ENCODE measurements at regions not wholly inside any gene's neighbourhood (a gene's known extent, or its start where the extent isn't known, plus 50 kb on each side); places are given as distances from the start of the nearest gene placed in this dataset.

DNA sequence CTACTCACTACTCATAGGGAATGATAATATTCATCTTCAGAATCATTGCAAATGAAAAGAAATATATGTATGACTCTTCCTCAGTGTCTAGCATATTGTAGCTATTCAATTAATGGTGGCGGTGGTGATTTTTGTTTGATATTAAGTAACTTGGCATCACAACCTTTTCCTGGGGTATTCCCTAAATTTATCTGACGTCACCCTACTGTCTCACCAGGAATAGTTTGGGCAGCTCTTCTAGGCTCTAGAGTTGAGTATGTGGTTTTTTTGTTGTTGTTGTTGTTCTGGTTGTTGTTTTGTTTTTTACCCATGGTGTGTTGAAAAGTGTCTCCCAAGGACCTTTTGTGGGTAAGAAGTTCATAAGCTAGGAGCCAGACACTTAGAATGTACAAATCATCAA is 1320.3 kb upstream of the LRRTM1 start:
- BruUV-seq (replicated peaks), result no TSS peak
- no peaks in the 10 kb centered on the region for H3K27me3 ChIP-seq (ENCODE audit: control insufficient read depth, insufficient read depth, low read length)
- H3K4me1 ChIP-seq (ENCODE audit: control insufficient read depth, insufficient read depth, low read length), result no peaks in the 10 kb centered on the region
- intact Hi-C loops (cut with micrococcal nuclease; ENCODE audit: unreplicated experiment) (no loop called here), in situ Hi-C loops (cut with HindIII; ENCODE audit: low pct_unique_long_range_greater_than_20kb, low sequenced_read_pairs) (no loop called here)
- ChIA-PET POLR2A (no interaction called here), CTCF (no interaction called here)
- H3K27ac ChIP-seq (ENCODE audit: low read length), result no peak overlapping the region
- ATAC-seq (no peak), DNase-seq (ENCODE audit: low read depth, low spot score) (no peak)
- no peaks in the 10 kb centered on the region for H3K36me3 ChIP-seq (ENCODE audit: control insufficient read depth, insufficient read depth, low read length)
- no peak overlapping the region for H3K4me3 ChIP-seq (ENCODE audit: low read depth in 2 of 2, low read length in 2 of 2)
- TF ChIP-seq SIN3A (IDR thresholded peaks at IDR 0.05; ENCODE audit: borderline replicate concordance, insufficient read depth, low read depth, low read length), result no peak
- TF ChIP-seq TCF7L2 (IDR thresholded peaks at IDR 0.05; ENCODE audit: low read depth, low read length), result no peak
- TF ChIP-seq, protein P1, sequence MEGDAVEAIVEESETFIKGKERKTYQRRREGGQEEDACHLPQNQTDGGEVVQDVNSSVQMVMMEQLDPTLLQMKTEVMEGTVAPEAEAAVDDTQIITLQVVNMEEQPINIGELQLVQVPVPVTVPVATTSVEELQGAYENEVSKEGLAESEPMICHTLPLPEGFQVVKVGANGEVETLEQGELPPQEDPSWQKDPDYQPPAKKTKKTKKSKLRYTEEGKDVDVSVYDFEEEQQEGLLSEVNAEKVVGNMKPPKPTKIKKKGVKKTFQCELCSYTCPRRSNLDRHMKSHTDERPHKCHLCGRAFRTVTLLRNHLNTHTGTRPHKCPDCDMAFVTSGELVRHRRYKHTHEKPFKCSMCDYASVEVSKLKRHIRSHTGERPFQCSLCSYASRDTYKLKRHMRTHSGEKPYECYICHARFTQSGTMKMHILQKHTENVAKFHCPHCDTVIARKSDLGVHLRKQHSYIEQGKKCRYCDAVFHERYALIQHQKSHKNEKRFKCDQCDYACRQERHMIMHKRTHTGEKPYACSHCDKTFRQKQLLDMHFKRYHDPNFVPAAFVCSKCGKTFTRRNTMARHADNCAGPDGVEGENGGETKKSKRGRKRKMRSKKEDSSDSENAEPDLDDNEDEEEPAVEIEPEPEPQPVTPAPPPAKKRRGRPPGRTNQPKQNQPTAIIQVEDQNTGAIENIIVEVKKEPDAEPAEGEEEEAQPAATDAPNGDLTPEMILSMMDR (IDR thresholded peaks at IDR 0.05), result no peak
- TF ChIP-seq, protein P2, sequence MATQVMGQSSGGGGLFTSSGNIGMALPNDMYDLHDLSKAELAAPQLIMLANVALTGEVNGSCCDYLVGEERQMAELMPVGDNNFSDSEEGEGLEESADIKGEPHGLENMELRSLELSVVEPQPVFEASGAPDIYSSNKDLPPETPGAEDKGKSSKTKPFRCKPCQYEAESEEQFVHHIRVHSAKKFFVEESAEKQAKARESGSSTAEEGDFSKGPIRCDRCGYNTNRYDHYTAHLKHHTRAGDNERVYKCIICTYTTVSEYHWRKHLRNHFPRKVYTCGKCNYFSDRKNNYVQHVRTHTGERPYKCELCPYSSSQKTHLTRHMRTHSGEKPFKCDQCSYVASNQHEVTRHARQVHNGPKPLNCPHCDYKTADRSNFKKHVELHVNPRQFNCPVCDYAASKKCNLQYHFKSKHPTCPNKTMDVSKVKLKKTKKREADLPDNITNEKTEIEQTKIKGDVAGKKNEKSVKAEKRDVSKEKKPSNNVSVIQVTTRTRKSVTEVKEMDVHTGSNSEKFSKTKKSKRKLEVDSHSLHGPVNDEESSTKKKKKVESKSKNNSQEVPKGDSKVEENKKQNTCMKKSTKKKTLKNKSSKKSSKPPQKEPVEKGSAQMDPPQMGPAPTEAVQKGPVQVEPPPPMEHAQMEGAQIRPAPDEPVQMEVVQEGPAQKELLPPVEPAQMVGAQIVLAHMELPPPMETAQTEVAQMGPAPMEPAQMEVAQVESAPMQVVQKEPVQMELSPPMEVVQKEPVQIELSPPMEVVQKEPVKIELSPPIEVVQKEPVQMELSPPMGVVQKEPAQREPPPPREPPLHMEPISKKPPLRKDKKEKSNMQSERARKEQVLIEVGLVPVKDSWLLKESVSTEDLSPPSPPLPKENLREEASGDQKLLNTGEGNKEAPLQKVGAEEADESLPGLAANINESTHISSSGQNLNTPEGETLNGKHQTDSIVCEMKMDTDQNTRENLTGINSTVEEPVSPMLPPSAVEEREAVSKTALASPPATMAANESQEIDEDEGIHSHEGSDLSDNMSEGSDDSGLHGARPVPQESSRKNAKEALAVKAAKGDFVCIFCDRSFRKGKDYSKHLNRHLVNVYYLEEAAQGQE (IDR thresholded peaks at IDR 0.05; ENCODE audit: insufficient read depth in 1 of 2, low read depth in 2 of 2, low read length in 1 of 2), result no peak
- TF ChIP-seq POLR2AphosphoS5 (IDR thresholded peaks at IDR 0.05; ENCODE audit: low read depth, low read length), result no peak
- 0 out of 2 replicates have a peak, but pooled peaks cover 3% of the 10 kb centered on the region for H3K9me3 ChIP-seq (ENCODE audit: control insufficient read depth, insufficient read depth, low read depth, low read length)

DNA sequence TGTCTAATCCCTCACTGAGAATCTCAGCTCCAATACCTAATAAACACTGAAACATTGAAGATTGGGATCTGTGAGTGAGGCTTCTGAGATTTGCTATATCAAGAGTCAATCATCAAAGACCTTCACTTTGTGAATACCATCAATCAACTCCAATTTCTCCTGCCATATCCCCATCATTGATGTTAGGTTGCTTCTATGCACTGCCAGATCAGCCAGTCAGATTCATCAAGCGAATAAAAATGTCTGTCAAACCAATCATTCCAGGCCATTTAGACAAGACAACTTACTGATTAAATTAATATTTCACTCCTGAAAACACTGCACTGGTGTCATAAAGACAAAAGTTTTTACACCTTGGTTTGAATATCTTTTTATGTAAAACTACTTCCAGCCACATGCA is 1295.5 kb upstream of the LRRTM1 start:
- Histone ChIP-seq H3K4me1 (ENCODE audit: control insufficient read depth, insufficient read depth, low read length) (no peaks in the 10 kb centered on the region), H3K4me3 (ENCODE audit: low read depth in 2 of 2, low read length in 2 of 2) (no peak overlapping the region), H3K27me3 (ENCODE audit: control insufficient read depth, insufficient read depth, low read length) (no peaks in the 10 kb centered on the region), H3K36me3 (ENCODE audit: control insufficient read depth, insufficient read depth, low read length) (no peaks in the 10 kb centered on the region), H3K9me3 (ENCODE audit: control insufficient read depth, insufficient read depth, low read depth, low read length) (no peaks in the 10 kb centered on the region), H3K27ac (ENCODE audit: low read length) (no peak overlapping the region)
- intact Hi-C loops (cut with micrococcal nuclease; ENCODE audit: unreplicated experiment), result no loop called here
- CTCF ChIA-PET, result no interaction called here
- in situ Hi-C loops (cut with HindIII; ENCODE audit: low pct_unique_long_range_greater_than_20kb, low sequenced_read_pairs), result no loop called here
- TF ChIP-seq, protein P2 (IDR thresholded peaks at IDR 0.05; ENCODE audit: insufficient read depth in 1 of 2, low read depth in 2 of 2, low read length in 1 of 2), result no peak
- TF ChIP-seq SIN3A (IDR thresholded peaks at IDR 0.05; ENCODE audit: borderline replicate concordance, insufficient read depth, low read depth, low read length), result no peak
- TF ChIP-seq, protein P1 (IDR thresholded peaks at IDR 0.05), result no peak
- no peak for TF ChIP-seq TCF7L2 (IDR thresholded peaks at IDR 0.05; ENCODE audit: low read depth, low read length)
- TF ChIP-seq POLR2AphosphoS5 (IDR thresholded peaks at IDR 0.05; ENCODE audit: low read depth, low read length), result no peak
- DNase-seq (ENCODE audit: low read depth, low spot score) (no peak), ATAC-seq (no peak)
- BruUV-seq (replicated peaks), result no TSS peak
- POLR2A ChIA-PET, result no interaction called here

All from Panc1 (cell line).